UCSD-AML1 (cell line): ENCODE measurements at regions not wholly inside any gene's neighbourhood (a gene's known extent, or its start where the extent isn't known, plus 50 kb on each side); places are given as distances from the start of the nearest gene placed in this dataset.

Experiments
- DNase-seq: peaks from one replicate; lab custom pipeline; 2025; ENCODE audit not compliant: unreplicated experiment; lab: John Stamatoyannopoulos, UW

GRCh38 chr2:162890690-162891311 lies 52.2 kb upstream of the KCNH7 start:
- DNase-seq, result no peak

GRCh38 chr2:162888652-162889051 lies 50.1 kb upstream of the KCNH7 start:
- DNase-seq, result no peak
